GM13977 (cell line): ENCODE measurements at regions not wholly inside any gene's neighbourhood (a gene's known extent, or its start where the extent isn't known, plus 50 kb on each side); places are given as distances from the start of the nearest gene placed in this dataset.
"Not testable (repeated sequence)": the region's sequence is repeated elsewhere in the genome, so short reads cannot be mapped to it uniquely, and the experiment has no call there.

Source experiments
- DNase-seq: peaks from one replicate; pipeline ENCODE4 v3.0.0; 2012; ENCODE audit warnings: low spot score
- in situ Hi-C: fragments of 300-500 bp; cut with MboI; formaldehyde crosslinking; loops from one replicate; pipeline ENCODE4 v1.12.0; 2022; ENCODE audit warnings: low sequenced_read_pairs, low pct_unique_long_range_greater_than_20kb, mixed read lengths, inconsistent platforms; ENCODE audit not compliant: unreplicated experiment
- TF ChIP-seq, protein P1 (sequence below): IDR thresholded peaks from 2 replicates; pipeline ENCODE4 v1.5.1; 2012; ENCODE audit warnings: mild to moderate bottlenecking, control low read depth; ENCODE audit not compliant: insufficient read depth; ENCODE audit errors: extremely low read depth, missing control alignments

DNA sequence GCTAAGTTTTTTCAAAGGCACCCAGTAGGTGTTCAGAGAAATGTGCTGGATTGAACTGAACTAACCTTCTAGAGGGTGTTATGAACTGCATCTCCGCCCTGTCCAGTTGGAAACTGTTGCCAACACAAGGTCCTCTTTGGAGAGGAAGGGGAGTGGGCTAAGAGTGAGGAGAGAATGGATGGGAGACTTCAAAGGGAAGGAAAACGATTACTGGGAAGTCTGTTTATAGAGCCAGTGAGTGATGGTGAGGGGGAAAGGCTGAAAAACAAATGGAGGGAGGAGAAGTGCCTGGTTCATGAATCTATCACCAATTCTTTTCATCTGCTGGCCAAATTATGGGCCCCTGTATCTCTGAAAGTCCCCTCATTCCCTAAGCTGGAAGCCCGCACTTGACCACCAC is 86.0 kb upstream of the TBX5 start:
- TF ChIP-seq, protein P1, sequence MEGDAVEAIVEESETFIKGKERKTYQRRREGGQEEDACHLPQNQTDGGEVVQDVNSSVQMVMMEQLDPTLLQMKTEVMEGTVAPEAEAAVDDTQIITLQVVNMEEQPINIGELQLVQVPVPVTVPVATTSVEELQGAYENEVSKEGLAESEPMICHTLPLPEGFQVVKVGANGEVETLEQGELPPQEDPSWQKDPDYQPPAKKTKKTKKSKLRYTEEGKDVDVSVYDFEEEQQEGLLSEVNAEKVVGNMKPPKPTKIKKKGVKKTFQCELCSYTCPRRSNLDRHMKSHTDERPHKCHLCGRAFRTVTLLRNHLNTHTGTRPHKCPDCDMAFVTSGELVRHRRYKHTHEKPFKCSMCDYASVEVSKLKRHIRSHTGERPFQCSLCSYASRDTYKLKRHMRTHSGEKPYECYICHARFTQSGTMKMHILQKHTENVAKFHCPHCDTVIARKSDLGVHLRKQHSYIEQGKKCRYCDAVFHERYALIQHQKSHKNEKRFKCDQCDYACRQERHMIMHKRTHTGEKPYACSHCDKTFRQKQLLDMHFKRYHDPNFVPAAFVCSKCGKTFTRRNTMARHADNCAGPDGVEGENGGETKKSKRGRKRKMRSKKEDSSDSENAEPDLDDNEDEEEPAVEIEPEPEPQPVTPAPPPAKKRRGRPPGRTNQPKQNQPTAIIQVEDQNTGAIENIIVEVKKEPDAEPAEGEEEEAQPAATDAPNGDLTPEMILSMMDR: no peak
- DNase-seq: no peak
- in situ Hi-C loops: no loop called here

DNA sequence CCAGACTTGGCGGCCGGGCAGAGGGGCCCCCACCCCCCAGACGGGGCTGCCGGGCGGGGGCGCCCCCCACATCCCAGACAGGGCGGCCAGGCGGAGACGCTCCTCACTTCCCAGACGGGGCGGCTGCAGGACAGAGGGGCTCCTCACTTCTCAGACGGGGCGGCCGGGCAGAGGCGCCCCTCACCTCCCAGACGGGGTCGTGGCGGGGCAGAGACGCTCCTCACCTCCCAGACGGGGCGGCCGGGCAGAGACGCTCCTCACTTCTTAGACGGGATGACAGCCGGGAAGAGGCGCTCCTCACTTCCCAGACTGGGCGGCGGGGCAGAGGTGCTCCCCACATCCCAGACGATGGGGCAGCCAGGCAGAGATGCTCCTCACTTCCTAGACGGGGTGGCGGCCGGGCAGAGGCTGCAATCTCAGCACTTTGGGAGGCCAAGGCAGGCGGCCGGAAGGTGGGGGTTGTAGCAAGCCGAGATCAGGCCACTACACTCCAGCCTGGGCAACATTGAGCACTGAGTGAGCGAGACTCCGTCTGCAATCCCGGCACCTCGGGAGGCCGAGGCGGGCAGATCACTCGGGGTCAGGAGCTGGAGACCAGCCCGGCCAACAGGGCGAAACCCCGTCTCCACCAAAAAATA is 79.0 kb upstream of the TBX5 start:
- in situ Hi-C loops, DNase-seq: not testable (repeated sequence)

DNA sequence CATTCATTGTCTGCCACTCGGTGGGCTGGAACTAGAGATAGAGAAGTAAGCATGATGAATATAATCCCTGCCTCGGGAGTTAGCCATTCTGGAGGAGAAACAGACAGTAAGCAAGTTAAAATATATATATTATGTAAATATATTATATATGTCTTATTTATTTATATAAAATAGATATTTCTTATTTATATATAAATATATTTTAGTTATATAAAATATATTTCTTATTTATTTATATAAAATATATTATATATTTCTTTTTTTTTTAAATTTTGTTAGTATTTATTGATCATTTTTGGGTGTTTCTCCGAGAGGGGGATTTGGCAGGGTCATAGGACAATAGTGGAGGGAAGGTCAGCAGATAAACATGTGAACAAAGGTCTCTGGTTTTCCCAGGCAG is 78.1 kb upstream of the TBX5 start:
- TF ChIP-seq, protein P1: no peak
- in situ Hi-C loops: no loop called here
- DNase-seq: no peak

- in situ Hi-C loops: no loop called here
- TF ChIP-seq, protein P1: no peak
- no peak for DNase-seq
Observed at GRCh38 chr12:114481200-114481535, 75.2 kb upstream of the TBX5 start.

DNA sequence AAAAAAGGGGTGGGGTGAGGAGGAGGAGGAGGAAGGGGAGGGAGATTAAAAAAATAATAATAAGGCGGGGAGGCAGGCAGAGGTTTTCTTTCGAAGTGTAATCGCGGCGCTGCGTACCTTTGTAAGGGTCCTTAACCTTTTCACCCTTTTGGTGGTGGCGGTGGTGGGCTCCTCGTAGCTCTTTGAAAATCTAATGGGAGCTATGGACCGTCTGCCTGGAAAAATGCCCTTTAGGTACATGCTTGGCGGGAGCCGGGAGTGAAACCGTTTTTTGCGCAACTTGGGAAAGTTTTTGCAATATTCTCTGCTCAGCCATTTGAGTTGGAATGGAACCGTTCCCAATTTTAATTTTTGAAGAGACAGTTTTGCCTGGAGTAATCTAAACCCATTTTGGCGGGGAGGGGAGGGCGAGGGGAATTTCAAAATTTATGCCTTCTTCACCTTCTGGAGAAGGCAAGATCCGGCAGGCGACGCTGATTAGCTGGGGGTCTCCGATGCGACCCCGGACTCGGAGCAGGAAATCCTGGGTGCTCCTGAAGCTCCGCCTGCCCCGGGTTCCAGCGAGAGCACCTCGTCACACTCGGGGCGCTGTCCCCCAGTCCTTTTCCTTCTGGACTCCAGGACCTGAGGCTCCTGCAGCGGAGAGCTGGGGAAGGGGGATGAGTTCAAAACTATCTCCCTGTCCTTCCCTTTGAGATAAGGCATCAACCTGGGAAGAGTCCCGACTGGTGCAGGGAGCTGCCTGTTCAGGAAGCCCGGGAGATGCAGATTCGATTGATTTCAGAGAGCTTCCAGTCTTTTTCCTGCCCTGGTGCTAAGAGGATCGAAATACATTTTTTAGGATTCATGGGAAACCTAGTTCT is 74.6 kb upstream of the TBX5 start:
- DNase-seq: no peak
- TF ChIP-seq, protein P1: no peak
- in situ Hi-C loops: no loop called here

DNA sequence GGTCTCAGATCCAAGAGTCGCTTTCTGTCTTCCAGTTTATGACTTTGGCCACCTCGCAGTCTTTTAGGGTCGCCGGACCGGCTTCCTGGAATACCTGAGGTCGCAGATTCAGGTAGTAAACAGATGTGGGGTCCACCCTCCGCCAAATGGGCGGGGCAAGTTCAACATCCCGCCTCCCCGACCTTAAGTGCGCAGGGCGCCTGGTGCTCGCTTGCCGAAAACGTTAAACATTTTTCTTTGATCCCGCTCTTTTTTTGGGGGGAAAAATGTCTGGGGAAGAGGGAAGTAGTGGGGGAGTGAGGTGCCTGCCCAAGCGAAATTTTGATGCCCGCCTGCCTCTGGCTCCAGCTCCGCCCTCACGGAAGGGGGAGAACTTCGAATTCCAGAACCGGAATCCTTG is 73.9 kb upstream of the TBX5 start:
- DNase-seq: no peak
- in situ Hi-C loops: no loop called here
- TF ChIP-seq, protein P1: no peak

GRCh38 chr12:114478865-114479264 is 72.9 kb upstream of the TBX5 start:
- DNase-seq: no peak
- in situ Hi-C loops: no loop called here
- TF ChIP-seq, protein P1: no peak
